Cardiac fibroblast (primary cell): ENCODE measurements at regions not wholly inside any gene's neighbourhood (a gene's known extent, or its start where the extent isn't known, plus 50 kb on each side); places are given as distances from the start of the nearest gene placed in this dataset.

ENCODE experiments used
- DNase-seq, 2 donors: peaks; one replicate each; pipeline versions ENCODE4 v3.0.0 to v3.0.0-alpha.2; 2010; ENCODE audit warnings: low read depth in 2 of 2
- H3K4me3 ChIP-seq, 2 donors: replicated peaks in 1 of 2; 1 replicate in 1 of 2; 2 replicates in 1 of 2; pipeline ENCODE4 v1.5.1; 2011; ENCODE audit warnings: low read depth in 2 of 2, low read length in 2 of 2, mild to moderate bottlenecking in 2 of 2, moderate library complexity in 1 of 2
- TF ChIP-seq, protein P1 (sequence below): IDR thresholded peaks from one replicate; pipeline ENCODE4 v1.5.1; 2011; ENCODE audit warnings: low read depth, mild to moderate bottlenecking, low read length, inconsistent platforms

- TF ChIP-seq, protein P1, sequence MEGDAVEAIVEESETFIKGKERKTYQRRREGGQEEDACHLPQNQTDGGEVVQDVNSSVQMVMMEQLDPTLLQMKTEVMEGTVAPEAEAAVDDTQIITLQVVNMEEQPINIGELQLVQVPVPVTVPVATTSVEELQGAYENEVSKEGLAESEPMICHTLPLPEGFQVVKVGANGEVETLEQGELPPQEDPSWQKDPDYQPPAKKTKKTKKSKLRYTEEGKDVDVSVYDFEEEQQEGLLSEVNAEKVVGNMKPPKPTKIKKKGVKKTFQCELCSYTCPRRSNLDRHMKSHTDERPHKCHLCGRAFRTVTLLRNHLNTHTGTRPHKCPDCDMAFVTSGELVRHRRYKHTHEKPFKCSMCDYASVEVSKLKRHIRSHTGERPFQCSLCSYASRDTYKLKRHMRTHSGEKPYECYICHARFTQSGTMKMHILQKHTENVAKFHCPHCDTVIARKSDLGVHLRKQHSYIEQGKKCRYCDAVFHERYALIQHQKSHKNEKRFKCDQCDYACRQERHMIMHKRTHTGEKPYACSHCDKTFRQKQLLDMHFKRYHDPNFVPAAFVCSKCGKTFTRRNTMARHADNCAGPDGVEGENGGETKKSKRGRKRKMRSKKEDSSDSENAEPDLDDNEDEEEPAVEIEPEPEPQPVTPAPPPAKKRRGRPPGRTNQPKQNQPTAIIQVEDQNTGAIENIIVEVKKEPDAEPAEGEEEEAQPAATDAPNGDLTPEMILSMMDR, result no peak
- DNase-seq, result no peak
- H3K4me3 ChIP-seq, result no peak overlapping the region
These were observed 258.2 kb upstream of the CDH8 start for GRCh38 chr16:62294213-62294972.

- TF ChIP-seq, protein P1, result no peak
- DNase-seq, result no peak
- H3K4me3 ChIP-seq, result no peak overlapping the region
These were observed 252.9 kb upstream of the CDH8 start for GRCh38 chr16:62288990-62289629.

DNA sequence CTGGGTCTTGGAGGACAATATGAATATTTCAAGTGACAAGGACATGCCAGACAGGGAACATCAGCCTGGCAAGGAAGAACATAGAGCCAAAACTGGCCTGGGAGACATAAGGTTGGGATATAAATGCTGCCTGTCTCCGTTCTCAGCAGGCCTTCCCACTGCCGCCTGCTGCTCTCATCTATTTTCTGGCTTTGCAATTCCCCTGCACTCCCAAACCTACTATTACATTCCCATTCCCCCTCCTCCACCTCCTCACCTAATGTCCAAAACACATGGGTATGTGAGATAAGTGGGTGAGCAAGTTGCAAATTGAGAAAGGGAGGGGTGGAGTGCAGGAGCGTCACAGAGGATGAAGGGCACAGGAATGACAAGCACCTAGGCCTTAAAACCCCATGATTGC lies 244.3 kb upstream of the CDH8 start:
- no peak for DNase-seq
- no peak overlapping the region for H3K4me3 ChIP-seq
- TF ChIP-seq, protein P1, result no peak

GRCh38 chr16:62277942-62278341 lies 241.7 kb upstream of the CDH8 start:
- TF ChIP-seq, protein P1, result no peak
- H3K4me3 ChIP-seq, result no peak overlapping the region
- DNase-seq, result no peak

GRCh38 chr16:62276637-62277036 lies 240.4 kb upstream of the CDH8 start:
- TF ChIP-seq, protein P1, result no peak
- DNase-seq, result no peak
- no peak overlapping the region for H3K4me3 ChIP-seq

DNA sequence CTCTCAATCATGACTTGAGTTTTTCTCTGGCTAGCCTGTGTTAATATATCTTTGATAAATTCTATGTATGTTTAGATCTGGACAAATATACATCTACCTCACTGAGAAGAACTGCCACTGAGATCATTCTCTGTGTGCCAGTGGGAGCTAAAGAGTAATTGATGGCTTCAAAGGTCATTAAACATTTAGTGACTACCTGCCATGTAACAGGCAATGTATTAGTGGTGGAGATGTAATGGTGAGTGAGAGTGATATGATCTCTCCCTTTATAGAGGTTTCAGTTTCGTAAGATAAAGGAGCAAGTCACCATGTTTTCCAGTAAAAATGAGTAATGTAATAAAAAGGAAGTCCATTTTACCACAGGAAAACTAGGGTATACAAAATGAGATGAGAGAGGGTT lies 235.8 kb upstream of the CDH8 start:
- DNase-seq, result no peak
- H3K4me3 ChIP-seq, result no peak overlapping the region

More for the DNA sequence above, 235.8 kb upstream of the CDH8 start:
- TF ChIP-seq, protein P1, result no peak
